GM12878 (cell line): ENCODE measurements at regions not wholly inside any gene's neighbourhood (a gene's known extent, or its start where the extent isn't known, plus 50 kb on each side); places are given as distances from the start of the nearest gene placed in this dataset.

Experiments used
- ATAC-seq: fragments of 200-7000 bp; cut with Tn5 transposase; 3 replicates; pipeline ENCODE4 v1.9.1; 2020; ENCODE audit warnings: mild to moderate bottlenecking, moderate library complexity
- BruUV-seq: library from RNA; stranded (reverse); fragments of 400-500 nt; replicated peaks from 2 replicates; lab custom pipeline; 2021; lab: Mats Ljungman, UMichigan
- CTCF ChIA-PET: fragments of 300-600 bp; sonication (Branson Sonifier 250); formaldehyde crosslinking; extraction: SDS; loops from one replicate; lab custom pipeline; 2021; ENCODE audit warnings: inconsistent platforms; lab: Yijun Ruan, JAX
- POLR2A ChIA-PET: fragments of 350-600 bp; formaldehyde crosslinking; extraction: SDS; loops from one replicate; lab custom pipeline; 2021; ENCODE audit warnings: inconsistent platforms; lab: Charles Lee
- RAD21 ChIA-PET: fragments of 300-600 bp; sonication (Branson Sonifier 250); formaldehyde crosslinking; loops from one replicate; lab custom pipeline; 2023; ENCODE audit warnings: antibody characterized with exemption; ENCODE audit not compliant: unreplicated experiment; lab: Charles Lee
- SMC1A ChIA-PET: fragments of 300-600 bp; sonication (Branson Sonifier 250); formaldehyde crosslinking; loops from one replicate; lab custom pipeline; 2023; ENCODE audit not compliant: unreplicated experiment, uncharacterized antibody; lab: Charles Lee
- DNase-seq: peaks from one replicate; pipeline ENCODE4 v3.0.0-alpha.2; 2011; ENCODE audit warnings: low read depth, low spot score
- FAIRE-seq: peaks from 3 replicates; lab custom pipeline; 2011; peaks lifted over from hg19 to GRCh38; lab: Jason Lieb, UNC
- H2AFZ ChIP-seq: 2 replicates; pipeline ENCODE4 v1.6.0; 2011; ENCODE audit warnings: low read depth, low read length, control low read depth; ENCODE audit not compliant: control insufficient read depth
- H3K27ac ChIP-seq: 2 replicates; pipeline ENCODE4 v1.5.1; 2011; ENCODE audit warnings: control low read depth; ENCODE audit not compliant: control insufficient read depth, insufficient read depth
- H3K27me3 ChIP-seq, 2 experiments: replicated peaks in 1 of 2; 2 replicates each; pipeline versions ENCODE4 v1.6.0 to v1.6.1; 2011; ENCODE audit warnings: low read length in 1 of 2; ENCODE audit not compliant: control insufficient read depth in 2 of 2, insufficient read depth in 2 of 2
- H3K36me3 ChIP-seq, 2 experiments: 2 replicates each; pipeline ENCODE4 v1.5.1; 2011; ENCODE audit warnings: low read length in 1 of 2; ENCODE audit not compliant: control insufficient read depth in 2 of 2, insufficient read depth in 2 of 2
- H3K4me1 ChIP-seq: 2 replicates; pipeline ENCODE4 v1.6.1; 2011; ENCODE audit warnings: mild to moderate bottlenecking, low read length, moderate library complexity, mixed read lengths; ENCODE audit not compliant: control insufficient read depth, insufficient read depth
- H3K4me2 ChIP-seq: 2 replicates; pipeline ENCODE4 v1.6.0; 2011; ENCODE audit warnings: control low read depth; ENCODE audit not compliant: control insufficient read depth, insufficient read depth
- H3K4me3 ChIP-seq: fragments of 200-600 bp; sonication (generic); 2 replicates; pipeline ENCODE4 v1.5.1; 2016
- H3K79me2 ChIP-seq: 2 replicates; pipeline ENCODE4 v1.6.0; 2011; ENCODE audit warnings: low read length; ENCODE audit not compliant: control insufficient read depth, insufficient read depth
- H3K9ac ChIP-seq: 2 replicates; pipeline ENCODE4 v1.8.0; 2011; ENCODE audit warnings: low read length, control low read depth, mixed read lengths; ENCODE audit not compliant: control insufficient read depth, insufficient read depth
- H3K9me3 ChIP-seq: replicated peaks from 3 replicates; pipeline ENCODE4 v1.5.1; 2011; ENCODE audit warnings: mild to moderate bottlenecking, low read length; ENCODE audit not compliant: control insufficient read depth, insufficient read depth
- H4K20me1 ChIP-seq: 2 replicates; pipeline ENCODE4 v1.6.0; 2011; ENCODE audit not compliant: control insufficient read depth, insufficient read depth
- ATF7 ChIP-seq: fragments of 450-650 bp; IDR thresholded peaks from 2 replicates; pipeline ENCODE4 v1.6.1; 2016; ENCODE audit warnings: low read depth, mild to moderate bottlenecking
- CEBPB ChIP-seq, 2 experiments: fragments of 150-350 bp in 1 of 2; IDR thresholded peaks; 2 replicates each; pipeline ENCODE4 v1.6.1; 2012 to 2014; ENCODE audit warnings: low read depth in 2 of 2, low read length in 2 of 2, borderline replicate concordance in 1 of 2, inconsistent platforms in 1 of 2
- CEBPZ ChIP-seq: fragments of 150-350 bp; IDR thresholded peaks from 2 replicates; pipeline ENCODE4 v1.6.1; 2016; ENCODE audit warnings: low read depth, low read length
- CREB1 ChIP-seq: IDR thresholded peaks from 2 replicates; pipeline ENCODE4 v1.6.1; 2012; ENCODE audit warnings: low read depth, mild to moderate bottlenecking, inconsistent platforms
- GABPA ChIP-seq: IDR thresholded peaks from 2 replicates; pipeline ENCODE4 v1.6.1; 2014; ENCODE audit warnings: antibody characterized with exemption, low read depth, mild to moderate bottlenecking, inconsistent platforms
- IRF3 ChIP-seq: fragments of 450-650 bp; IDR thresholded peaks from 2 replicates; pipeline ENCODE4 v1.6.1; 2014; ENCODE audit warnings: mild to moderate bottlenecking
- MYC ChIP-seq: IDR thresholded peaks from 2 replicates; pipeline ENCODE4 v1.6.1; 2011; ENCODE audit warnings: mild to moderate bottlenecking, low read length, moderate library complexity, inconsistent platforms; ENCODE audit not compliant: insufficient read depth, insufficient replicate concordance, insufficient read length, severe bottlenecking
- POLR2AphosphoS5 ChIP-seq: IDR thresholded peaks from 2 replicates; pipeline ENCODE4 v1.6.1; 2011; ENCODE audit warnings: mild to moderate bottlenecking, low read length, inconsistent platforms
- SKIL ChIP-seq: fragments of 450-650 bp; IDR thresholded peaks from 2 replicates; pipeline ENCODE4 v1.6.1; 2017; ENCODE audit warnings: mild to moderate bottlenecking, low read depth, inconsistent platforms; ENCODE audit not compliant: poor library complexity, severe bottlenecking
- SREBF2 ChIP-seq: IDR thresholded peaks from 2 replicates; pipeline ENCODE4 v1.6.1; 2012; ENCODE audit warnings: mild to moderate bottlenecking, low read length
- SRF ChIP-seq, 2 experiments: IDR thresholded peaks; 2 replicates each; pipeline ENCODE4 v1.6.1; 2011; ENCODE audit warnings: low read depth in 2 of 2, low read length in 2 of 2, mild to moderate bottlenecking in 1 of 2, moderate library complexity in 1 of 2
- in situ Hi-C: fragments of 300-500 bp; cut with MboI; formaldehyde crosslinking; loops from 9 replicates; pipeline ENCODE4 v1.14.3; 2018; ENCODE audit warnings: mixed read lengths
- intact Hi-C: fragments of 100-400 bp; cut with micrococcal nuclease; formaldehyde crosslinking; loops from one replicate; pipeline ENCODE4 v1.14.2; 2022; ENCODE audit not compliant: unreplicated experiment
- TF ChIP-seq, protein P1 (sequence below): fragments of 450-650 bp; IDR thresholded peaks from 2 replicates; pipeline ENCODE4 v1.6.1; 2016; ENCODE audit warnings: mild to moderate bottlenecking
- TF ChIP-seq, protein P2 (sequence below): fragments of 450-650 bp; formaldehyde crosslinking; IDR thresholded peaks from 2 replicates; pipeline ENCODE4 v1.4.0; 2022; ENCODE audit warnings: mild to moderate bottlenecking, moderate library complexity

GRCh38 chr13:70394031-70394548 lies 285.8 kb upstream of the KLHL1 start:
- H2AFZ ChIP-seq, result no peak overlapping the region
- no peaks in the 10 kb centered on the region for H3K9me3 ChIP-seq
- POLR2A ChIA-PET, result no interaction called here
- CTCF ChIA-PET, result no interaction called here
- H3K79me2 ChIP-seq, result no peaks in the 10 kb centered on the region
- H3K27ac ChIP-seq, result no peak overlapping the region
- SMC1A ChIA-PET, result no interaction called here
- H3K27me3 ChIP-seq, result no peaks in the 10 kb centered on the region
- RAD21 ChIA-PET, result no interaction called here
- H3K4me1 ChIP-seq, result no peaks in the 10 kb centered on the region
- H3K4me3 ChIP-seq, result no peak overlapping the region
- intact Hi-C loops, result no loop called here
- BruUV-seq, result no TSS peak
- no peak overlapping the region for H3K4me2 ChIP-seq
- in situ Hi-C loops, result no loop called here
- H4K20me1 ChIP-seq, result no peaks in the 10 kb centered on the region
- ATAC-seq (no peak), DNase-seq (no peak), FAIRE-seq (no peak)
- H3K36me3 ChIP-seq, result no peaks in the 10 kb centered on the region
- H3K9ac ChIP-seq, result no peak overlapping the region
- TF ChIP-seq SRF (IDR thresholded peaks at IDR 0.05; ENCODE audit: low read depth in 2 of 2, low read length in 2 of 2) (no peak), GABPA (no peak), MYC (no peak), ATF7 (no peak), CEBPB (IDR thresholded peaks at IDR 0.05; ENCODE audit: borderline replicate concordance in 1 of 2, low read depth in 2 of 2, low read length in 2 of 2) (no peak), SKIL (no peak), IRF3 (no peak), CEBPZ (no peak), SREBF2 (no peak), CREB1 (no peak), POLR2AphosphoS5 (no peak)
- TF ChIP-seq, protein P1, sequence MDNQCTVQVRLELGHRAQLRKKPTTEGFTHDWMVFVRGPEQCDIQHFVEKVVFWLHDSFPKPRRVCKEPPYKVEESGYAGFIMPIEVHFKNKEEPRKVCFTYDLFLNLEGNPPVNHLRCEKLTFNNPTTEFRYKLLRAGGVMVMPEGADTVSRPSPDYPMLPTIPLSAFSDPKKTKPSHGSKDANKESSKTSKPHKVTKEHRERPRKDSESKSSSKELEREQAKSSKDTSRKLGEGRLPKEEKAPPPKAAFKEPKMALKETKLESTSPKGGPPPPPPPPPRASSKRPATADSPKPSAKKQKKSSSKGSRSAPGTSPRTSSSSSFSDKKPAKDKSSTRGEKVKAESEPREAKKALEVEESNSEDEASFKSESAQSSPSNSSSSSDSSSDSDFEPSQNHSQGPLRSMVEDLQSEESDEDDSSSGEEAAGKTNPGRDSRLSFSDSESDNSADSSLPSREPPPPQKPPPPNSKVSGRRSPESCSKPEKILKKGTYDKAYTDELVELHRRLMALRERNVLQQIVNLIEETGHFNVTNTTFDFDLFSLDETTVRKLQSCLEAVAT, result no peak
- TF ChIP-seq, protein P2, sequence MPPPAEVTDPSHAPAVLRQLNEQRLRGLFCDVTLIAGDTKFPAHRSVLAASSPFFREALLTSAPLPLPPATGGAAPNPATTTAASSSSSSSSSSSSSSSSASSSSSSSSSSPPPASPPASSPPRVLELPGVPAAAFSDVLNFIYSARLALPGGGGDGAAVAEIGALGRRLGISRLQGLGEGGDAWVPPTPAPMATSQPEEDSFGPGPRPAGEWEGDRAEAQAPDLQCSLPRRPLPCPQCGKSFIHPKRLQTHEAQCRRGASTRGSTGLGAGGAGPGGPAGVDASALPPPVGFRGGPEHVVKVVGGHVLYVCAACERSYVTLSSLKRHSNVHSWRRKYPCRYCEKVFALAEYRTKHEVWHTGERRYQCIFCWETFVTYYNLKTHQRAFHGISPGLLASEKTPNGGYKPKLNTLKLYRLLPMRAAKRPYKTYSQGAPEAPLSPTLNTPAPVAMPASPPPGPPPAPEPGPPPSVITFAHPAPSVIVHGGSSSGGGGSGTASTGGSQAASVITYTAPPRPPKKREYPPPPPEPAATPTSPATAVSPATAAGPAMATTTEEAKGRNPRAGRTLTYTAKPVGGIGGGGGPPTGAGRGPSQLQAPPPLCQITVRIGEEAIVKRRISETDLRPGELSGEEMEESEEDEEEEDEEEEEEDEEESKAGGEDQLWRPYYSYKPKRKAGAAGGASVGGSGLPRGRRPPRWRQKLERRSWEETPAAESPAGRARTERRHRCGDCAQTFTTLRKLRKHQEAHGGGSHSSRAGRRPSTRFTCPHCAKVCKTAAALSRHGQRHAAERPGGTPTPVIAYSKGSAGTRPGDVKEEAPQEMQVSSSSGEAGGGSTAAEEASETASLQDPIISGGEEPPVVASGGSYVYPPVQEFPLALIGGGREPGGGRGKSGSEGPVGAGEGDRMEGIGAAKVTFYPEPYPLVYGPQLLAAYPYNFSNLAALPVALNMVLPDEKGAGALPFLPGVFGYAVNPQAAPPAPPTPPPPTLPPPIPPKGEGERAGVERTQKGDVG (CRISPR knock-in tag), result no peak
